ENCODE measurements at regions not wholly inside any gene's neighbourhood (a gene's known extent, or its start where the extent isn't known, plus 50 kb on each side); places are given as distances from the start of the nearest gene placed in this dataset.

DNA sequence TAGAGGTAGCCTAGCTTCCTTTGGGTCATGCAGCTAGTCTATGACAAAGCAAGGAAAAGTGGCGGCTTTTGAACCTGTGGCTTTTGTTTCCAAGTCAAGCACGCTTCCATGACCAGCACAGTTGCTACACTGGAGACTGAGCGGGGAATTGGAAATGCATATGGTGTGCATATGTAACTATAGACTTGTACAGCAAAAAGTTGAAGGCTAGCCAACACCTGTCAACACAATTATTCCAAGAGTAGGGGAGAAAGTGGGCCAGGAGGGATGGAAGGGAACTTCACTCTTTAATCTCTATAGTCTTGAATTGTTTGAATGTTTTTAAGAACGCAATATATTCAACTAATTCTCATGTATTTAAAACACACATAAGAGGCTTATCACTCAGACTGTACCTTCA lies 218.5 kb upstream of the CADM1 start:
- TF ChIP-seq, protein P1, sequence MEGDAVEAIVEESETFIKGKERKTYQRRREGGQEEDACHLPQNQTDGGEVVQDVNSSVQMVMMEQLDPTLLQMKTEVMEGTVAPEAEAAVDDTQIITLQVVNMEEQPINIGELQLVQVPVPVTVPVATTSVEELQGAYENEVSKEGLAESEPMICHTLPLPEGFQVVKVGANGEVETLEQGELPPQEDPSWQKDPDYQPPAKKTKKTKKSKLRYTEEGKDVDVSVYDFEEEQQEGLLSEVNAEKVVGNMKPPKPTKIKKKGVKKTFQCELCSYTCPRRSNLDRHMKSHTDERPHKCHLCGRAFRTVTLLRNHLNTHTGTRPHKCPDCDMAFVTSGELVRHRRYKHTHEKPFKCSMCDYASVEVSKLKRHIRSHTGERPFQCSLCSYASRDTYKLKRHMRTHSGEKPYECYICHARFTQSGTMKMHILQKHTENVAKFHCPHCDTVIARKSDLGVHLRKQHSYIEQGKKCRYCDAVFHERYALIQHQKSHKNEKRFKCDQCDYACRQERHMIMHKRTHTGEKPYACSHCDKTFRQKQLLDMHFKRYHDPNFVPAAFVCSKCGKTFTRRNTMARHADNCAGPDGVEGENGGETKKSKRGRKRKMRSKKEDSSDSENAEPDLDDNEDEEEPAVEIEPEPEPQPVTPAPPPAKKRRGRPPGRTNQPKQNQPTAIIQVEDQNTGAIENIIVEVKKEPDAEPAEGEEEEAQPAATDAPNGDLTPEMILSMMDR (IDR thresholded peaks at IDR 0.05): no peak
- no peak for TF ChIP-seq RCOR1 (IDR thresholded peaks at IDR 0.05; ENCODE audit: low read length)

Data from SK-N-SH (cell line).